ENCODE measurements at regions not wholly inside any gene's neighbourhood (a gene's known extent, or its start where the extent isn't known, plus 50 kb on each side); places are given as distances from the start of the nearest gene placed in this dataset.

- TF ChIP-seq PRDM2 (tag by site-specific recombination; IDR thresholded peaks at IDR 0.05; ENCODE audit: borderline replicate concordance) (no peak), ZNF146 (tag by site-specific recombination; IDR thresholded peaks at IDR 0.05) (no peak), ZNF624 (tag by site-specific recombination; IDR thresholded peaks at IDR 0.05) (no peak), ZNF518A (tag by site-specific recombination; conservative IDR thresholded peaks at IDR 0.05; ENCODE audit: low read depth) (no peak), ZNF394 (tag by site-specific recombination; IDR thresholded peaks at IDR 0.05; ENCODE audit: borderline replicate concordance) (no peak), ZNF157 (tag by site-specific recombination; IDR thresholded peaks at IDR 0.05) (no peak), ZNF510 (tag by site-specific recombination; IDR thresholded peaks at IDR 0.05; ENCODE audit: insufficient replicate concordance) (no peak), ZSCAN4 (tag by site-specific recombination; IDR thresholded peaks at IDR 0.05) (no peak), ZNF302 (tag by site-specific recombination; IDR thresholded peaks at IDR 0.05; ENCODE audit: low read depth) (no peak), ZNF175 (tag by site-specific recombination; IDR thresholded peaks at IDR 0.05) (no peak), ZBTB26 (tag by site-specific recombination; optimal IDR thresholded peaks at IDR 0.05) (no peak)
These were observed 468.2 kb upstream of the DIPK2B start (continued) for GRCh38 chrX:45668686-45669443.

- H3K4me3 ChIP-seq (ENCODE audit: low read depth, low read length) = no peak overlapping the region
- H3K4me1 ChIP-seq (ENCODE audit: control insufficient read depth, insufficient read depth, low read length) = no peaks in the 10 kb centered on the region
- no peak overlapping the region for H3K27ac ChIP-seq (ENCODE audit: extremely low read depth, low read depth, low read length)
- ChIA-PET CTCF (no interaction called here), POLR2A (no interaction called here)
- H3K9me3 ChIP-seq (ENCODE audit: control insufficient read depth, insufficient read depth, low read depth, low read length) = no peaks in the 10 kb centered on the region
- TF ChIP-seq ZNF433 (tag by site-specific recombination; IDR thresholded peaks at IDR 0.05; ENCODE audit: low read depth) = no peak
- H3K36me3 ChIP-seq (ENCODE audit: control insufficient read depth in 2 of 2, insufficient read depth in 1 of 2, low read length in 2 of 2) = no peaks in the 10 kb centered on the region
These were observed 467.0 kb upstream of the DIPK2B start for GRCh38 chrX:45667666-45668065.

Measured in HEK293 (cell line).